HL-60 (cell line): ENCODE measurements at regions not wholly inside any gene's neighbourhood (a gene's known extent, or its start where the extent isn't known, plus 50 kb on each side); places are given as distances from the start of the nearest gene placed in this dataset.

Source experiments
- DNase-seq, 2 experiments: peaks; one replicate each; pipeline ENCODE4 v3.0.0-alpha.2; 2010 to 2020; ENCODE audit warnings: low read depth in 1 of 2, low spot score in 1 of 2
- H3K27ac ChIP-seq: fragments of 250-450 bp; sonication (Bioruptor Pico); replicated peaks from 2 replicates; pipeline ENCODE4 v1.5.1; 2020; ENCODE audit warnings: mild to moderate bottlenecking, moderate library complexity
- H3K27me3 ChIP-seq: fragments of 250-450 bp; sonication (Bioruptor Pico); 2 replicates; pipeline ENCODE4 v1.5.1; 2021; ENCODE audit warnings: mild to moderate bottlenecking, moderate library complexity; ENCODE audit not compliant: insufficient read depth, poor library complexity, severe bottlenecking
- H3K4me3 ChIP-seq: replicated peaks from 2 replicates; pipeline ENCODE4 v1.5.1; 2011; ENCODE audit warnings: mild to moderate bottlenecking, control low read depth, low read length; ENCODE audit not compliant: insufficient read depth
- GABPA ChIP-seq: IDR thresholded peaks from 2 replicates; pipeline ENCODE4 v1.6.1; 2012; ENCODE audit warnings: low read depth
- POLR2AphosphoS5 ChIP-seq: IDR thresholded peaks from 2 replicates; pipeline ENCODE4 v1.6.1; 2012; ENCODE audit warnings: low read depth
- SPI1 ChIP-seq: IDR thresholded peaks from 2 replicates; pipeline ENCODE4 v1.6.1; 2012; ENCODE audit warnings: low read depth, mild to moderate bottlenecking, borderline replicate concordance
- TF ChIP-seq, protein P1 (sequence below): IDR thresholded peaks from one replicate; pipeline ENCODE4 v1.5.1; 2011; ENCODE audit warnings: low read length, control low read depth, inconsistent platforms; ENCODE audit not compliant: insufficient read depth
- TF ChIP-seq, protein P2 (sequence below): IDR thresholded peaks from 2 replicates; pipeline ENCODE4 v1.6.1; 2012; ENCODE audit warnings: low read depth; ENCODE audit not compliant: insufficient replicate concordance

GRCh38 chr16:5459863-5460262 lies 362.3 kb upstream of the EEF2KMT start:
- no peak overlapping the region for H3K27ac ChIP-seq
- no peak overlapping the region for H3K4me3 ChIP-seq
- H3K27me3 ChIP-seq = no peaks in the 10 kb centered on the region
- TF ChIP-seq POLR2AphosphoS5 (no peak), SPI1 (no peak), GABPA (no peak)
- TF ChIP-seq, protein P1, sequence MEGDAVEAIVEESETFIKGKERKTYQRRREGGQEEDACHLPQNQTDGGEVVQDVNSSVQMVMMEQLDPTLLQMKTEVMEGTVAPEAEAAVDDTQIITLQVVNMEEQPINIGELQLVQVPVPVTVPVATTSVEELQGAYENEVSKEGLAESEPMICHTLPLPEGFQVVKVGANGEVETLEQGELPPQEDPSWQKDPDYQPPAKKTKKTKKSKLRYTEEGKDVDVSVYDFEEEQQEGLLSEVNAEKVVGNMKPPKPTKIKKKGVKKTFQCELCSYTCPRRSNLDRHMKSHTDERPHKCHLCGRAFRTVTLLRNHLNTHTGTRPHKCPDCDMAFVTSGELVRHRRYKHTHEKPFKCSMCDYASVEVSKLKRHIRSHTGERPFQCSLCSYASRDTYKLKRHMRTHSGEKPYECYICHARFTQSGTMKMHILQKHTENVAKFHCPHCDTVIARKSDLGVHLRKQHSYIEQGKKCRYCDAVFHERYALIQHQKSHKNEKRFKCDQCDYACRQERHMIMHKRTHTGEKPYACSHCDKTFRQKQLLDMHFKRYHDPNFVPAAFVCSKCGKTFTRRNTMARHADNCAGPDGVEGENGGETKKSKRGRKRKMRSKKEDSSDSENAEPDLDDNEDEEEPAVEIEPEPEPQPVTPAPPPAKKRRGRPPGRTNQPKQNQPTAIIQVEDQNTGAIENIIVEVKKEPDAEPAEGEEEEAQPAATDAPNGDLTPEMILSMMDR = no peak
- TF ChIP-seq, protein P2, sequence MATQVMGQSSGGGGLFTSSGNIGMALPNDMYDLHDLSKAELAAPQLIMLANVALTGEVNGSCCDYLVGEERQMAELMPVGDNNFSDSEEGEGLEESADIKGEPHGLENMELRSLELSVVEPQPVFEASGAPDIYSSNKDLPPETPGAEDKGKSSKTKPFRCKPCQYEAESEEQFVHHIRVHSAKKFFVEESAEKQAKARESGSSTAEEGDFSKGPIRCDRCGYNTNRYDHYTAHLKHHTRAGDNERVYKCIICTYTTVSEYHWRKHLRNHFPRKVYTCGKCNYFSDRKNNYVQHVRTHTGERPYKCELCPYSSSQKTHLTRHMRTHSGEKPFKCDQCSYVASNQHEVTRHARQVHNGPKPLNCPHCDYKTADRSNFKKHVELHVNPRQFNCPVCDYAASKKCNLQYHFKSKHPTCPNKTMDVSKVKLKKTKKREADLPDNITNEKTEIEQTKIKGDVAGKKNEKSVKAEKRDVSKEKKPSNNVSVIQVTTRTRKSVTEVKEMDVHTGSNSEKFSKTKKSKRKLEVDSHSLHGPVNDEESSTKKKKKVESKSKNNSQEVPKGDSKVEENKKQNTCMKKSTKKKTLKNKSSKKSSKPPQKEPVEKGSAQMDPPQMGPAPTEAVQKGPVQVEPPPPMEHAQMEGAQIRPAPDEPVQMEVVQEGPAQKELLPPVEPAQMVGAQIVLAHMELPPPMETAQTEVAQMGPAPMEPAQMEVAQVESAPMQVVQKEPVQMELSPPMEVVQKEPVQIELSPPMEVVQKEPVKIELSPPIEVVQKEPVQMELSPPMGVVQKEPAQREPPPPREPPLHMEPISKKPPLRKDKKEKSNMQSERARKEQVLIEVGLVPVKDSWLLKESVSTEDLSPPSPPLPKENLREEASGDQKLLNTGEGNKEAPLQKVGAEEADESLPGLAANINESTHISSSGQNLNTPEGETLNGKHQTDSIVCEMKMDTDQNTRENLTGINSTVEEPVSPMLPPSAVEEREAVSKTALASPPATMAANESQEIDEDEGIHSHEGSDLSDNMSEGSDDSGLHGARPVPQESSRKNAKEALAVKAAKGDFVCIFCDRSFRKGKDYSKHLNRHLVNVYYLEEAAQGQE = no peak
- no peak for DNase-seq

DNA sequence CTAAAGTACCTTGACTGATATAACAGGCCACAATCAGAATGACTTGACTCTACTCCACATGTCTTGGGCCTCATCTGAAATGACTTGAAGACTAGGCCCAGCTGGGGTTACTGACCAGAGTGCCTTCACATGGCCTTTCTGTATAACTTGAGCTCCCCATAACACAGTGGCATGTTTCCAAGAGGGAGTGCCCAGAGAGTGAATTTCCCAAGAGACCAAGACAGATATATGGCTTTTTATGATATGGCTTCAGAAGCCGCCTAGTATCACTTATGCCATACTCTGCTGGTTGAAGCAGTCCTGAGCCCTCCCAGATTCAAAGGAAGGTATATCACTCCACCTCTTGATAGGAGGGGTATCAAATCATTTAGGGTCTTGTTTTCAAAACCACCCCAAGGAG lies 357.5 kb upstream of the EEF2KMT start:
- H3K27me3 ChIP-seq = no peaks in the 10 kb centered on the region
- H3K4me3 ChIP-seq = no peak overlapping the region
- TF ChIP-seq POLR2AphosphoS5 (no peak), GABPA (no peak), SPI1 (no peak)
- TF ChIP-seq, protein P1 = no peak
- TF ChIP-seq, protein P2 = no peak
- H3K27ac ChIP-seq = no peak overlapping the region
- DNase-seq = no peak

GRCh38 chr16:5454349-5454748 lies 356.8 kb upstream of the EEF2KMT start:
- no peaks in the 10 kb centered on the region for H3K27me3 ChIP-seq
- DNase-seq = no peak

More at GRCh38 chr16:5454349-5454748, 356.8 kb upstream of the EEF2KMT start:
- TF ChIP-seq, protein P1 = no peak
- TF ChIP-seq, protein P2 = no peak
- TF ChIP-seq POLR2AphosphoS5 = no peak
- TF ChIP-seq SPI1 = no peak
- no peak for TF ChIP-seq GABPA
- H3K27ac ChIP-seq = no peak overlapping the region
- no peak overlapping the region for H3K4me3 ChIP-seq
